Vagina (tissue), 2 donors: ENCODE measurements at regions not wholly inside any gene's neighbourhood (a gene's known extent, or its start where the extent isn't known, plus 50 kb on each side); places are given as distances from the start of the nearest gene placed in this dataset.

Source experiments
- DNase-seq, 2 donors: peaks; one replicate each; pipeline ENCODE4 v3.0.0-alpha.2; 2017; ENCODE audit errors: extremely low spot score in 2 of 2
- H3K27ac ChIP-seq: fragments of 200-600 bp; sonication (generic); one replicate; pipeline ENCODE4 v1.5.1; 2019
- H3K27me3 ChIP-seq: fragments of 200-600 bp; sonication (generic); one replicate; pipeline ENCODE4 v1.5.1; 2019
- H3K36me3 ChIP-seq, 2 donors: fragments of 200-600 bp; sonication (generic); one replicate each; pipeline ENCODE4 v1.5.1; 2017 to 2019
- H3K4me1 ChIP-seq: fragments of 200-600 bp; sonication (generic); one replicate; pipeline ENCODE4 v1.5.1; 2019
- H3K4me3 ChIP-seq, 2 donors: fragments of 200-600 bp; sonication (generic); 1 replicate in 1 of 2; 2 replicates in 1 of 2; pipeline ENCODE4 v1.5.1; 2016 to 2019
- H3K9me3 ChIP-seq: fragments of 200-600 bp; sonication (generic); one replicate; pipeline ENCODE4 v1.5.1; 2019
- CTCF ChIP-seq, 3 experiments: fragments of 450-650 bp in 2 of 3; fragments of 200-600 bp in 1 of 3; sonication (generic) in 1 of 3; IDR thresholded peaks; one replicate each; pipeline ENCODE4 v1.5.1; 2017 to 2019; ENCODE audit warnings: antibody characterized with exemption in 3 of 3, mild to moderate bottlenecking in 2 of 3, moderate library complexity in 2 of 3
- POLR2A ChIP-seq, 2 donors: fragments of 450-650 bp; IDR thresholded peaks; one replicate each; pipeline ENCODE4 v1.6.1; 2017; ENCODE audit warnings: antibody characterized with exemption in 2 of 2, mild to moderate bottlenecking in 2 of 2, moderate library complexity in 2 of 2
- POLR2AphosphoS5 ChIP-seq, 2 donors: sonication (generic); formaldehyde crosslinking; IDR thresholded peaks; one replicate each; pipeline ENCODE4 v1.9.0; 2017; ENCODE audit warnings: antibody characterized with exemption in 2 of 2, mild to moderate bottlenecking in 2 of 2, low read depth in 1 of 2; ENCODE audit not compliant: insufficient read depth in 1 of 2
- intact Hi-C: fragments of 100-400 bp; cut with DNase I; formaldehyde crosslinking; loops from one replicate; pipeline ENCODE4 v1.15.1; 2023

GRCh38 chr2:2748399-2749205, 417.5 kb upstream of the MYT1L start:
- Histone ChIP-seq H3K4me1 (peaks cover under 1% of the 10 kb centered on the region), H3K9me3 (no peaks in the 10 kb centered on the region), H3K4me3 (no peak overlapping the region), H3K36me3 (no peaks in the 10 kb centered on the region), H3K27me3 (no peaks in the 10 kb centered on the region), H3K27ac (no peak overlapping the region)
- intact Hi-C loops = no loop called here
- DNase-seq = no peak
- TF ChIP-seq CTCF (IDR thresholded peaks at IDR 0.05) (no peak), POLR2A (IDR thresholded peaks at IDR 0.05) (no peak), POLR2AphosphoS5 (IDR thresholded peaks at IDR 0.05; ENCODE audit: insufficient read depth in 1 of 2, low read depth in 1 of 2) (no peak)

GRCh38 chr2:2747797-2748301, 416.8 kb upstream of the MYT1L start:
- Histone ChIP-seq H3K4me3 (no peak overlapping the region), H3K36me3 (no peaks in the 10 kb centered on the region), H3K4me1 (peaks cover 7% of the 10 kb centered on the region), H3K27me3 (no peaks in the 10 kb centered on the region), H3K27ac (no peak overlapping the region), H3K9me3 (no peaks in the 10 kb centered on the region)
- TF ChIP-seq POLR2AphosphoS5 (IDR thresholded peaks at IDR 0.05; ENCODE audit: insufficient read depth in 1 of 2, low read depth in 1 of 2) (no peak), POLR2A (IDR thresholded peaks at IDR 0.05) (no peak), CTCF (IDR thresholded peaks at IDR 0.05) (no peak)
- intact Hi-C loops = no loop called here
- DNase-seq = no peak

GRCh38 chr2:2746731-2747130, 415.7 kb upstream of the MYT1L start:
- TF ChIP-seq CTCF (IDR thresholded peaks at IDR 0.05) (no peak), POLR2A (IDR thresholded peaks at IDR 0.05) (no peak), POLR2AphosphoS5 (IDR thresholded peaks at IDR 0.05; ENCODE audit: insufficient read depth in 1 of 2, low read depth in 1 of 2) (no peak)
- H3K4me3 ChIP-seq = no peak overlapping the region
- H3K9me3 ChIP-seq = no peaks in the 10 kb centered on the region
- H3K27ac ChIP-seq = no peak overlapping the region
- DNase-seq = no peak
- H3K4me1 ChIP-seq = peaks cover 7% of the 10 kb centered on the region
- intact Hi-C loops = no loop called here
- H3K36me3 ChIP-seq = no peaks in the 10 kb centered on the region
- no peaks in the 10 kb centered on the region for H3K27me3 ChIP-seq

- Histone ChIP-seq H3K36me3 (no peaks in the 10 kb centered on the region), H3K4me1 (peaks cover 7% of the 10 kb centered on the region), H3K9me3 (no peaks in the 10 kb centered on the region), H3K27ac (no peak overlapping the region), H3K27me3 (no peaks in the 10 kb centered on the region), H3K4me3 (no peak overlapping the region)
- TF ChIP-seq POLR2AphosphoS5 (IDR thresholded peaks at IDR 0.05; ENCODE audit: insufficient read depth in 1 of 2, low read depth in 1 of 2) (no peak), CTCF (IDR thresholded peaks at IDR 0.05) (no peak), POLR2A (IDR thresholded peaks at IDR 0.05) (no peak)
- intact Hi-C loops = no loop called here
- DNase-seq = no peak
Measured at GRCh38 chr2:2744958-2745715, 414.1 kb upstream of the MYT1L start.
